Sciatic nerve (tissue), 2 donors: ENCODE measurements at regions not wholly inside any gene's neighbourhood (a gene's known extent, or its start where the extent isn't known, plus 50 kb on each side); places are given as distances from the start of the nearest gene placed in this dataset.

ENCODE experiments used
- ATAC-seq: fragments of 200-7000 bp; cut with Tn5 transposase; one replicate; pipeline ENCODE4 v1.9.1; 2020; ENCODE audit warnings: mild to moderate bottlenecking, moderate library complexity
- DNase-seq: peaks from one replicate; pipeline ENCODE4 v3.0.0-alpha.2; 2020; ENCODE audit warnings: low spot score
- intact Hi-C: fragments of 100-400 bp; cut with DNase I; formaldehyde crosslinking; loops from one replicate; pipeline ENCODE4 v1.14.2; 2022
- donor health status: DM: no; HTN: no; CAD: no.
- donor health status: DM: no; HTN: no; CAD: no.

DNA sequence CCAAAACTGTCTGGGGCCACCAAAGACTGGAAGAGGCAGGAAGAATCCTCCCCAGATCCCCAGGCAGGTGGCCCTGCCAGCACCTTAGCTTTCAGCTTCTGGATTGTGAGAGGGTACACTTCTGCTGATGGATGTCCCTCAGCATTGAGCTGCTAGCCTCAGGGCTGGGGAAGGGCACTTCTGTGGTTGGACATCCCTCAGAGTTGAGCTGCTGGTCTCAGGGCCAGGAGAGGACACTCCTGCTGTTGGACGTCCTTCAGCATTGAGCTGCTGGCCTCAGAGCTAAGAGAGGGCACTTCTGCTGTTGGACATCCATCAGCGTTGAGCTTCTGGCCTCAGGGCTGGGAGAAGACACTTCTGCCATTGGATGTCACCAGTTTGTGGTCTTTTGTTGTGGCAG lies 83.8 kb upstream of the FCN1 start:
- ATAC-seq (no peak), DNase-seq (no peak)
- intact Hi-C loops: no loop called here

- intact Hi-C loops: no loop called here
- DNase-seq: no peak
- ATAC-seq: no peak
Measured at GRCh38 chr9:135002336-135002735, 84.6 kb upstream of the FCN1 start.

DNA sequence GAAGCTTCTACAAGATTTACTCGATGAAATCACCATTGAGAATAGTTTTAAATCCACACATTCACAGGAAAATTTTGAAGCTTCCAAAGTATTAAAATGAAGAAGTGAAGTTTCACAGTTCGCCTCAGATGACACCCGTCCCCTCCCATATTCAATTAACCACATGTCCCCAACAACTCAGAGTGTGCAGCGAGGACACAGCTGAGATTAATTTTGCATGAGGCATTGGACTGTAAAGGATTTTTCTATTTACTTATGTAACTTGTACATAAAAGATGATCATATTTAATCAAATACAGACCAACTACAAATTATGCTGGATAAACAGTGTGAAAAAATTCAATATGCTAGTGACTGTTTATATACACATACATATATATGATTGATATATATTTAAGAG lies 84.7 kb upstream of the OLFM1 start:
- ATAC-seq: no peak
- intact Hi-C loops: no loop called here
- DNase-seq: no peak

DNA sequence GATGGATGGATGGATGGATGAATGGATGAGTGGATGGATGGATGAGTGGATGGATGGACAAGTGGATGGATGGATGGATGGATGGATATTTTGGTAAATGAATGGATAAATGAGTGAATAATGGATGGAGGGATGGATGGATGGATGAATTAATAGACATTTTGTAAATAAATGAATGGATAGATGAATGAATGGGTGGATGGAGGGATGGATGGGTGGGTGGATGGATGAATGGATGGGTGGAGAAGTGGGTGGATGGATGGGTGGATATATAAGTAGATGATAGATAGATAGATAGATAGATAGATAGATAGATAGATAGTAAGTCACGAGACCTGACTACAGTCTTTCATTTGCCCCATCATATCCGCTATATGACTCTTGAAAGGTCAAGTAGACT lies 82.7 kb upstream of the OLFM1 start:
- intact Hi-C loops: no loop called here
- no peak for DNase-seq
- ATAC-seq: no peak

DNA sequence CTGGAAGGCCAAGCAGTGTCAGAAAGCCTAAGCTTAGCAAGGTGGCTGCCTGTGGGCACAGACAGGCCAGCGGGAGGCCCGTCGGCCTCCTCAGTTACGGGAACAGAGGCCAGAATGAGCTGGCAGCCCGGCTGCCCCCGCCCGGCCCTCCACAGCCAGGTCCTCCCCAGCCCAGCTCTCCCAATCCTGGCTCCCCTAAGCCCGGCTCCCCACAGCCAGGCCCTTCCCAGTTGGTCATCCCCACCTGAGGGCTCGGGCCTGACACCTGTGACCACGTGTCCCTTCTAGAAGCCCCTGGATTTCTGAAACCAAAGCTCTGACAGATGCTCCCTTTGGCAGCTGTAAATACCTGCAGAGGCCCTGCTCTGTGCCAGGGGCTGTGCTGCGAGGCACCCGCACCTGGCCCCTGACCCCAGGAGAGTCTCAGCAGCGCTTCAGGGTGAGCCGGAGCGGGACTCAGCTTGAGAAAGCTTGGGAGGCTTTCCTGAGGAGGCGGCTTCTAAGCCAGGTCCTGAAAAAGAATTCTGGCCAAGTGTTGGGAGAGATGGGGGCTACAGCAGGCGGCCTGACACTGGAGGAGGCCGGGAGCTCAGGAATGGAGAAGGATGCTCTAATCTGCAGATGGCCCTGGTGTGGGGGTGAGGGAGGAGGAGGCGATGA lies 80.4 kb upstream of the OLFM1 start:
- ATAC-seq (no peak), DNase-seq (no peak)
- intact Hi-C loops: no loop called here

DNA sequence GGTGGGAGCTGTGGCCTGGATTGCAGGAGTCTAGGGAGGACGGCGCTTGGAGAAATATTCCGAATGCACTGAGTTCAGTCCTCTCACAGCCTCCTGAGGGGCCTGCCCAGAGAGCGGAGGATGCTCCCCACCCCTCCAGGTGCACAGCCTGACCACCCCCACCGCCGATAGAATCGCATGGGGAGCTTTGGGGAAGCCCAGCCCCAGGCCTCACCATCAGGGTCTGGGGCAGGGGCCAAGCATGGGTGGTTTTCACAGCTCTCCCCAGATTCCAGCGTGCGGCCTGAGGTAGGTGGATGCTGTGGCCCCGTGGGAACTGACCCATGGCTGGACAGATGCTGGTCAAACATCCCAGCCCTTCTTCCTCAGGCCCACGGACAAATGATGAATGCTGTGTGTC lies 79.9 kb upstream of the OLFM1 start:
- DNase-seq: no peak
- intact Hi-C loops: no loop called here
- ATAC-seq: no peak

- intact Hi-C loops: no loop called here
- DNase-seq (no peak), ATAC-seq (no peak)
Measured at GRCh38 chr9:135008416-135008815, 79.1 kb upstream of the OLFM1 start.

- DNase-seq: no peak
- no peak for ATAC-seq
- intact Hi-C loops: no loop called here
Measured at GRCh38 chr9:135009051-135009560, 78.4 kb upstream of the OLFM1 start.

DNA sequence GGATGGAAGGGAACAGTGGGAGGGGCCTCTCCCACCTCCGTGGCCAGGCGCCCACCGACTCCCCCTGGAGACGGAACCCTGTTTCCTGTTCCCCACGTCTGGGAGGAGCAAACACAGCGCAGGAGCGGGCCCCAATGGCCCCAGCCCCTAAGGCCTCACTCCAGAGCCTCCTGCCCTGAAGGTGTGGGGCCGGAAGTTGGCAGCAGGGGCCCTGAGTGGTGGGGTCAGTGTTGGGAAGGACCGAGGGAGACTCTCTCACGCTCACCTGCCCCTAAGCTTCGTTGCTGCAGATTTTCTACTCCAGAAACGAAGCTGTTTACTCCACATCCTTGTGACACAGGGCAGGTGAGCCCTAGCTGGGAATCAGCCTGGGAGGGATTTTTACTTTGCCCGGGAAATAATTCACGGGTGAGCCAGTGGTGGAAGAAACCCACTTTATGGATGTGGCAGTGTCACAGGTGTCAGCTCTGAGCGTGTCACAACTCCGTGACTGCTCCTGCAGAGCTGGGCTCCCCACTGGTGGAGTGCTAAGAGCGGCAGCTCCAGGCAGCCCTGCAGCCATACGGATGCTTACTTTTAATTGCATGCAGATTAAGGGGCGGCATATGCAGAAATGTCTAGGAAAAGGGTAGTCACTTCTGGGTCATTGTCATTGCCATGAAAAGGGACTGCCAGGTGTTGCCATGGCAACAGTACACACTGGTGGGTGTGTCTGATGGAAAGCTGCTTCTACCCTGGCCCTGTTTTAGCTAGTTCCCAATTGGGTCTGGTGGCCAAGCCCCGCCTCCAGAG lies 77.5 kb upstream of the OLFM1 start:
- DNase-seq (no peak), ATAC-seq (no peak)
- intact Hi-C loops: no loop called here

GRCh38 chr9:135010586-135010860 lies 76.9 kb upstream of the OLFM1 start:
- intact Hi-C loops: no loop called here
- DNase-seq: no peak

GRCh38 chr9:135010921-135011320 lies 76.5 kb upstream of the OLFM1 start:
- intact Hi-C loops: no loop called here
- DNase-seq: no peak

More at GRCh38 chr9:135010586-135010860, 76.9 kb upstream of the OLFM1 start:
- ATAC-seq: no peak

DNA sequence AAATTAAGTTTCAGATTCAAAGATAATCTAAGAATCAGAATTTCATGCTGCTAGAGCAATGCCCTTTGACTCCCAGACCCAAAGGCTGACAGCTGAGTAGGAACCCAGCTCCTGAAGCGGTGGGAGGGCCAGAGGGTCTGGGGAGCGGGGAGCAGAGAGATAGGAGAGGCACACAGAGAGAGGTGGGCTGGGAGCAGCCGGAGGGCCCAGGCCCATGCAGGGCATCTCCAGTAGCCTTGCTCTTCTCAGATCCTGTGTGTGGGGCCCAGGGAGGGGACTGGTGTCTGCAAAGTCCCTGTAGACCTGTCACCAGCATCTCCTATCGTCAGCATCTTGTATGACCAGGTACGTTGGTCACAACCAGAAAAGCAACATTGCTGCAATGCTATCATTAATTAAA lies 75.3 kb upstream of the OLFM1 start:
- ATAC-seq (no peak), DNase-seq (no peak)
- intact Hi-C loops: no loop called here

More at GRCh38 chr9:135010921-135011320, 76.5 kb upstream of the OLFM1 start:
- ATAC-seq: no peak

DNA sequence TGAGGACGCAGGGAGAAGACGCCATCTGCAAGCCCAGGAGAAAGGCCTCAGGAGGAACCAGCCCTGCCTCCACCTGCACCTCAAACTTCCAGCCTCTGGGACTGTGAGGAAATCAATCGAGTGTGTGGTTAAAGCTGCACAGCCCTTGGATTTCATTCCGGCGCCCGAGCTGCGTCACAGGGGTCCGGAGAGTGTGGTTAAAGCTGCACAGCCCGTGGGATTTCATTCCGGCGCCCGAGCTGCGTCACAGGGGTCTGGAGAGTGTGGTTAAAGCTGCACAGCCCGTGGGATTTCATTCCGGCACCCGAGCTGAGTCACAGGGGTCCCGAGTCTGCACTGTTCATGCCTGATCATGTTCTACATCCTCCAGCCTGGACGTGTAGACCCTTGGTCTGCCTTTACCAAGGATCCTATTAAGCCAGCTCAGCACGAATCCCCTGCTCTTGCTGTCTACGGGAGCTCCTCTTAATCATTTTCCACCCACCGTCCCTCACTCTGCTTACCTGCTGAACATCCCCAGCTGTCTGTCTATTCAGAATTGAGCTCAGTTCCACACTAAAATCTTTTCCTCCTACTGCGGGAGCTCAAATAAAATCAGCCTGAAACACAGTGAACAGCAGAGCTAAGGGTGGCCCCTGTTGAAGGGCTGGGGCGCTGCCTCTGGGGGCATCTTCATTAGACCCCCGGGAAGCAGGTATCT lies 73.0 kb upstream of the OLFM1 start:
- intact Hi-C loops: no loop called here
- ATAC-seq: no peak
- DNase-seq: no peak

DNA sequence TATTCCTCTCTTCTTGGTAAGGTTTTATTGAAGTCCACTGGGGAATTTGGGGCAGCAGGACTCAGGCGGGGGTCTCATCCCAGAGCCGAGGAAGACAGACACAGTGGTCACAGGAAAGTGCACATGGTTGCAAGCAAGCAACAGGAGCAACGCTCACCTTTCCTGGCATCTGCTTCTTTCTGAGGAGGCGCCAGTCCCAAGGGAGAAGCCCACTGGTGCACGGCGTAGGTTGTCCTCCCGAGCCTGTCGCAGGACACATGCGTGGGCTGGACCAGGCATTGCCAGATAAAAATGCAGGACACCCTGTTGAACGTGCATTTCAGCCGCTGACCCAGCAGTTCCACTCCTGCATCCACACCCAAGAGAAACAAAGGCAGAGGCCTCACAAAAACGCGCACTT lies 72.4 kb upstream of the OLFM1 start:
- ATAC-seq (no peak), DNase-seq (no peak)
- intact Hi-C loops: no loop called here

GRCh38 chr9:135015565-135015964 lies 71.9 kb upstream of the OLFM1 start:
- intact Hi-C loops: no loop called here
- ATAC-seq (no peak), DNase-seq (no peak)

GRCh38 chr9:135016037-135016640 lies 71.3 kb upstream of the OLFM1 start:
- ATAC-seq: no peak
- intact Hi-C loops: no loop called here
- no peak for DNase-seq

GRCh38 chr9:135016876-135017275 lies 70.6 kb upstream of the OLFM1 start:
- DNase-seq: no peak
- intact Hi-C loops: no loop called here
- no peak for ATAC-seq

DNA sequence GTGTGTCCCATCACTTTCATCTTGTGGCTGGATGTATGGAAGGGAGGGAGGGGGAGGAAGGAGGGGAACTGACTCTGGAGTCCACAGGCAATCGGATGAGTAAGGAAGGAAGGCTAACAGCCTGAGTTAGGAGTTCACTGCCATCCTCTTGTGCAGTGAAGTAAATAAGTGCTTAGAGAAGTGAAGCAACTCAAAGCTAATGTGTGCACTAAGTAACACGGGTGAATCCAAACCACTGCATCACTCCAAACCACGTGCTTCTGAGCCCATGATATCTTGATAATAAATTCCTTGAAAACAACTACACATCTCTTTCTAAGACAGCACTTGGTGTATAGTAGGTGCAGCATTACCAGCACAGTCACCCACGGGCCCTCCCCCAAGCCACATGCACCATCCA lies 69.6 kb upstream of the OLFM1 start:
- intact Hi-C loops: no loop called here
- ATAC-seq (no peak), DNase-seq (no peak)

- intact Hi-C loops: no loop called here
- no peak for DNase-seq
- no peak for ATAC-seq
Measured at GRCh38 chr9:135018306-135018915, 69.1 kb upstream of the OLFM1 start.

DNA sequence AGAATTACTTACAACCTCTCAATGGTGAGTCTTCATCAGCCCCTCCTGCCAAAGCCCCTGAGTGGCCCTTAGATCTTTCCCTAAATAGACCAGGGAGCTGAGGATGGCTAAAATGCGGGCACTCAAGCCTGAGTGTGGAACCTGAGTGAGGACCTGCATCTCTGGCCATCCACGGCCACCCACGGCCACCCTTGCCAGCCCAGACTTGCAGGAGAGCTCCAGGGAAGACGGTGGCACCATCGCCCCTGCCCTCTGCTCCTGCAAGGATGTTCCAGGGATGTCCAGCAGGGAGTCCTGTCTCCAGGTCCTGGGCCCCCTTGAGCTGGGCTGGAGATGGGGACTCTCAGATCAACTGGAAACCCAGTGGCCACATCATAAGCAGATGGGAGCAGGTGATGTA lies 68.2 kb upstream of the OLFM1 start:
- DNase-seq (no peak), ATAC-seq (no peak)
- intact Hi-C loops: no loop called here
